Natural killer cell (primary cell): ENCODE measurements at regions not wholly inside any gene's neighbourhood (a gene's known extent, or its start where the extent isn't known, plus 50 kb on each side); places are given as distances from the start of the nearest gene placed in this dataset.

ENCODE experiments used
- ATAC-seq, 3 donors: fragments of 150-1000 bp in 2 of 3; fragments of 200-7000 bp in 1 of 3; cut with Tn5 transposase; 1 replicate in 1 of 3; 2 replicates in 2 of 3; pipeline ENCODE4 v1.10.0; 2021; ENCODE audit warnings: mild to moderate bottlenecking in 2 of 3, moderate library complexity in 2 of 3
- DNase-seq, 2 donors: peaks; one replicate each; pipeline versions ENCODE4 v3.0.0 to v3.0.0-alpha.2; 2013 to 2021; ENCODE audit warnings: mixed read lengths in 1 of 2
- H3K27ac ChIP-seq: one replicate; pipeline ENCODE4 v1.5.1; 2013; ENCODE audit warnings: mild to moderate bottlenecking, low read length
- H3K27me3 ChIP-seq: one replicate; pipeline ENCODE4 v1.6.1; 2013; ENCODE audit warnings: low read length; ENCODE audit not compliant: control insufficient read depth, insufficient read depth
- H3K36me3 ChIP-seq: one replicate; pipeline ENCODE4 v1.6.1; 2013; ENCODE audit warnings: low read length; ENCODE audit not compliant: control insufficient read depth, insufficient read depth
- H3K4me1 ChIP-seq: one replicate; pipeline ENCODE4 v1.6.1; 2013; ENCODE audit warnings: low read length; ENCODE audit not compliant: control insufficient read depth, insufficient read depth
- H3K4me3 ChIP-seq: one replicate; pipeline ENCODE4 v1.5.1; 2013; ENCODE audit warnings: low read length
- H3K9me3 ChIP-seq: one replicate; pipeline ENCODE4 v1.6.1; 2013; ENCODE audit warnings: low read length; ENCODE audit not compliant: control insufficient read depth, insufficient read depth
- H3K27ac Mint-ChIP-seq, 2 donors: one replicate each; pipeline ENCODE4 v1.8.0; 2022; ENCODE audit warnings: mild to moderate bottlenecking in 2 of 2, mixed read lengths in 2 of 2, moderate library complexity in 1 of 2
- H3K27me3 Mint-ChIP-seq, 2 donors: one replicate each; pipeline ENCODE4 v1.8.0; 2022; ENCODE audit warnings: low read depth in 2 of 2, mixed read lengths in 2 of 2
- H3K36me3 Mint-ChIP-seq: one replicate; pipeline ENCODE4 v1.8.0; 2022; ENCODE audit warnings: mixed read lengths
- H3K4me1 Mint-ChIP-seq, 2 donors: one replicate each; pipeline ENCODE4 v1.8.0; 2022; ENCODE audit warnings: mixed read lengths in 2 of 2
- H3K4me3 Mint-ChIP-seq: one replicate; pipeline ENCODE4 v1.8.0; 2022; ENCODE audit warnings: mild to moderate bottlenecking, moderate library complexity, mixed read lengths
- H3K9me3 Mint-ChIP-seq, 2 donors: one replicate each; pipeline ENCODE4 v1.8.0; 2022; ENCODE audit warnings: mixed read lengths in 2 of 2
- CTCF ChIP-seq: fragments of 200-600 bp; IDR thresholded peaks from one replicate; pipeline ENCODE4 v1.8.0; 2022; ENCODE audit warnings: antibody characterized with exemption
- WGBS: methylation state at CpG from one replicate; pipeline ENCODE4 v1.1.7; 2013; ENCODE audit warnings: missing lambda C conversion rate; ENCODE audit not compliant: insufficient coverage; 5-methylcytosine and 5-hydroxymethylcytosine counted together
- intact Hi-C: fragments of 100-400 bp; cut with micrococcal nuclease; formaldehyde crosslinking; loops from one replicate; pipeline ENCODE4 v1.14.2; 2022

DNA sequence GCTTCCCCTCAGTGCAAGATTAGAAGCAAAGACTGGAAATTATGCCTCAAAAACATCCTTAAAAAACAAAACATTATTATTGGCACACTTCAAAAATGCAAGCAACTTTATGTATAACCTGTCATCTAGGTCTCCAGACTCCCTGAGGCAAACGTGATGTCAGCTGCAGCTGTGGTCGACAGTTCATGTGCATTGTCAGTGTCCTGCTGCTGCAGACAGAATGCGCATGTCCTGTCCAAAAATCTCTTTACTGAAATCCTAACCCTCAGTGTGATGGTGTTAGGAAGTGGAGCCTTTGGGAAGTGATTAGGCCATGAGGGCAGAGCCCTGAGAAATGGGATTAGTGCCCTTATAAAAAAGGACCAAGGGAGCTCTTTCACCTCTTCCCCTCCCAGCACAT is 126.9 kb downstream of the CYRIA start:
- Mint-ChIP-seq H3K36me3 (no peaks in the 10 kb centered on the region), H3K27me3 (peaks cover 17 to 22% of the 10 kb centered on the region in 2 donors), H3K4me1 (no peaks in the 10 kb centered on the region), H3K9me3 (no peaks in the 10 kb centered on the region), H3K27ac (no peak overlapping the region), H3K4me3 (no peak overlapping the region)
- WGBS = 66% methylated on average over 2 of the region's 3 CpGs
- no peak for TF ChIP-seq CTCF
- no peak overlapping the region for H3K4me3 ChIP-seq
- intact Hi-C loops = no loop called here
- H3K27me3 ChIP-seq = peaks cover 8% of the 10 kb centered on the region
- no peaks in the 10 kb centered on the region for H3K9me3 ChIP-seq
- no peak overlapping the region for H3K27ac ChIP-seq
- DNase-seq (no peak), ATAC-seq (no peak)
- H3K36me3 ChIP-seq = no peaks in the 10 kb centered on the region
- H3K4me1 ChIP-seq = no peaks in the 10 kb centered on the region

DNA sequence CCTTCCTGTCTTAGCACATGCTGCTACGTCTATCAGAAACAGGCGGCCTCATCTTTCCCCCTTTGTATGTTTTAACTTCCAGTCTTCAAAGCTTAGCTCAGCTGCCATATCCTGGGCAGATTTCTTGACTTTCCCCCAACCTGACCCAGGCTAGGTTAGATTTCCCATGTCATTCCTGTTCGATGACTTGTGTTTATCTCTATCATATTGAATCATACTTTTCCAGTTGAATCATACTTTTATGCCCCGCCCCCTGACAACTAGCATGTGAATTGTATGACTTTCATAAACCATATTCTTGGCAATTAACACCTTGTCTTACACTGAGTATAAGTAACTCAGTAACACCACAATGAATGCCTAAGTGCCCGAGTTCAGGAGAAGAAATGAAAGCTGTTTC is 128.3 kb downstream of the CYRIA start:
- Mint-ChIP-seq H3K36me3 (no peaks in the 10 kb centered on the region), H3K4me3 (no peak overlapping the region), H3K27me3 (peaks cover 18 to 31% of the 10 kb centered on the region in 2 donors), H3K9me3 (no peaks in the 10 kb centered on the region), H3K27ac (no peak overlapping the region), H3K4me1 (no peaks in the 10 kb centered on the region)
- DNase-seq (no peak), ATAC-seq (no peak)
- Histone ChIP-seq H3K27ac (no peak overlapping the region), H3K4me3 (no peak overlapping the region), H3K9me3 (no peaks in the 10 kb centered on the region), H3K27me3 (peaks cover 8% of the 10 kb centered on the region), H3K36me3 (no peaks in the 10 kb centered on the region), H3K4me1 (no peaks in the 10 kb centered on the region)
- no peak for TF ChIP-seq CTCF
- WGBS = 92% methylated on average over 5 of the region's 5 CpGs
- intact Hi-C loops = no loop called here

DNA sequence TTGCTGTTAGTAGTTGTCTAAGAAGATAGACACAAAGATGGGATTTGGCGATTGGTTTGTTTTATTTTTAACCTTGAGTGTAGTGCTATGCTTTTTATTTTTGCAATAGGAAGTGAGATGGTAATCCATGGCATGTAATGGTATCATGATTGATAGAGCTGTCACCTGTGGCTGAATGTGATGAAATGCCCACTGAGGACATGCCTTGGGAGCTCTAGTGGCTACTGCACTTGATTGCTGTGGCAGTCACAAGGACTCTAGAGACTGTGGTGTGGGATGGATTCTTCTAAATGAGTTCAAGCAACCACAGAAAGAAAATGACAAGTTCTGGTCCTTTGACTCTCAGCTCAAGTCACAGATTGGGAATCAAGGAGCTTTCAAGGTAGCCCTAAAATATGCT is 139.4 kb downstream of the CYRIA start:
- H3K4me1 Mint-ChIP-seq = no peaks in the 10 kb centered on the region

More for the DNA sequence above, 139.4 kb downstream of the CYRIA start:
- no peaks in the 10 kb centered on the region for H3K36me3 ChIP-seq
- no peaks in the 10 kb centered on the region for H3K27me3 ChIP-seq
- TF ChIP-seq CTCF = no peak
- WGBS = 59% methylated on average over 1 of the region's 1 CpG
- Mint-ChIP-seq H3K4me3 (no peak overlapping the region), H3K27ac (no peak overlapping the region), H3K36me3 (no peaks in the 10 kb centered on the region), H3K9me3 (no peaks in the 10 kb centered on the region), H3K27me3 (peaks cover 11 to 18% of the 10 kb centered on the region in 2 donors)
- H3K4me1 ChIP-seq = no peaks in the 10 kb centered on the region
- no peak for ATAC-seq
- H3K9me3 ChIP-seq = no peaks in the 10 kb centered on the region
- no peak for DNase-seq
- H3K27ac ChIP-seq = no peak overlapping the region
- intact Hi-C loops = no loop called here
- no peak overlapping the region for H3K4me3 ChIP-seq
